ENCODE measurements at regions not wholly inside any gene's neighbourhood (a gene's known extent, or its start where the extent isn't known, plus 50 kb on each side); places are given as distances from the start of the nearest gene placed in this dataset.

DNA sequence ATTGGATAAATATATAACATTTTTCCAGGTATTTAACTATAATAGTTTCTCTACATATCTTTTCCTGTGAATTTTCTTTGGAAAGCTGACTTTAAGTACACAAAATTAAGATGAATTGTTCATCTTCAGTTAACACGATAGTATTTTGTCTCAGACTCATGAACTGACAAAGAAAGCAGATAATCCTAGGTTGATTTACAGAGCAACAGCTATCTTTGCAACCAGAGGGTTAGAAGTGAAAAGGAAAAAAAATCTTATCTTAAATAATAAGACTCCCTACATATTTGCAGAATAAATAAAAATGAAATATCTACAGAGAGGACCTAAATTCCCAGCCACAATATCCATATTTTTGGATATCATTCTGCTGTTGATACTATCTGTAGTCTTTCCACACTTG, 350.2 kb upstream of the GRM7 start:
- H3K36me3 ChIP-seq: no peaks in the 10 kb centered on the region
- no peaks in the 10 kb centered on the region for H3K4me1 ChIP-seq
- DNase-seq: no peak
- TF ChIP-seq, protein P1, sequence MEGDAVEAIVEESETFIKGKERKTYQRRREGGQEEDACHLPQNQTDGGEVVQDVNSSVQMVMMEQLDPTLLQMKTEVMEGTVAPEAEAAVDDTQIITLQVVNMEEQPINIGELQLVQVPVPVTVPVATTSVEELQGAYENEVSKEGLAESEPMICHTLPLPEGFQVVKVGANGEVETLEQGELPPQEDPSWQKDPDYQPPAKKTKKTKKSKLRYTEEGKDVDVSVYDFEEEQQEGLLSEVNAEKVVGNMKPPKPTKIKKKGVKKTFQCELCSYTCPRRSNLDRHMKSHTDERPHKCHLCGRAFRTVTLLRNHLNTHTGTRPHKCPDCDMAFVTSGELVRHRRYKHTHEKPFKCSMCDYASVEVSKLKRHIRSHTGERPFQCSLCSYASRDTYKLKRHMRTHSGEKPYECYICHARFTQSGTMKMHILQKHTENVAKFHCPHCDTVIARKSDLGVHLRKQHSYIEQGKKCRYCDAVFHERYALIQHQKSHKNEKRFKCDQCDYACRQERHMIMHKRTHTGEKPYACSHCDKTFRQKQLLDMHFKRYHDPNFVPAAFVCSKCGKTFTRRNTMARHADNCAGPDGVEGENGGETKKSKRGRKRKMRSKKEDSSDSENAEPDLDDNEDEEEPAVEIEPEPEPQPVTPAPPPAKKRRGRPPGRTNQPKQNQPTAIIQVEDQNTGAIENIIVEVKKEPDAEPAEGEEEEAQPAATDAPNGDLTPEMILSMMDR (IDR thresholded peaks at IDR 0.05): no peak
- intact Hi-C loops (cut with DNase I): no loop called here
- ATAC-seq: no peak
- H3K9me3 ChIP-seq: peaks cover 0 to 15% of the 10 kb centered on the region in 2 donors
- H3K27me3 ChIP-seq: no peaks in the 10 kb centered on the region
- no peak overlapping the region for H3K4me3 ChIP-seq
- no peak overlapping the region for H3K27ac ChIP-seq

DNA sequence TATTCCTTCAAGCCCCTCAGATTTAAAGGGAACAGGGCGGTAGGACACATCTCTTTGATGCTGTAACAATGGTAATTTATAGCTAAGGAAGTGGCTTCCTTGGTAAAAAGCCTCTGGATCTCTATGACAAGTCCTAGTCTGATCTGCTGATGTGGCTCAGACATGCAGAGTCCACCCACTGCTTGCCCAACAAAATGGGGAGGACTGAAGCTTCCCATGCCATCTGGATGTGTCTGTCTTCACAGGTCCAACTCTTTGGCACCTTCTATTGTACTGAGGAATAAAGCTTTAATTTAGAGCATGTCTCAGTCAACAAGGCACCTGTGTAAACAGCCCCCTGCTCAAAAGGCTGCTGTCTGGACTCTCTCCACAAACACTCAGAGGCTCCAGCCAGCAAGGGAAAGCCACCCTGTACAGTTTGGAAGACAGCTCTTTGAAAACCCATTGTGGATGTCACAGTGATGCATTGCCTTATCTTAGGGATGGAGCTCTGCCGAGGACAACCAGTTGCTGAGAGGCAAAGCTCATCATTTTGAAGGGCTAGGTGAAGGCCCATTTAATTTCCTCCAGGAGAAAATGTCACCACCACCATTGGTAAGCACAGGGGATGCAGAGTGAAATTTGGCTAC, 348.6 kb upstream of the GRM7 start:
- no peak overlapping the region for H3K27ac ChIP-seq
- peaks cover 0 to 14% of the 10 kb centered on the region in 2 donors for H3K9me3 ChIP-seq
- H3K27me3 ChIP-seq: no peaks in the 10 kb centered on the region
- intact Hi-C loops (cut with DNase I): no loop called here
- TF ChIP-seq, protein P1 (IDR thresholded peaks at IDR 0.05): no peak
- ATAC-seq (no peak), DNase-seq (no peak)
- no peaks in the 10 kb centered on the region for H3K4me1 ChIP-seq
- no peaks in the 10 kb centered on the region for H3K36me3 ChIP-seq
- no peak overlapping the region for H3K4me3 ChIP-seq

DNA sequence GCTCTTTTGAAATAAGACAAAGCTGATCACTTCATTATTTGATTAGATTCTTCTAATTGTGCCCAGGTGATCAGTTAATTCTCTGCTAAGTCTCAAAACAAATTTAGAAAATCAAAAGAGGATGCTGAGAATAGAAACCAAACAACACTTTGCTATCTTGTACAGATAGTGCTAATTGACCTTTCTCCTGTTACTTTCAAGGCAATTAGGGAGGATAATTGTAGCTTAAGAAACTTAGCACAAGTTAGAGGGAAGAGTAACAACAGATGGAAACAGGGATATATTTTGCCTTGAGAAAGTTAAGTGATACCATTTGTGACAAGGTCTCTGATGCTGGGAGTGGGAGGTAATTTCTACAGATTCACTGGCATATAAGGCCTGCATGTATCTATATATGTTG, 344.8 kb upstream of the GRM7 start:
- ATAC-seq: no peak
- H3K36me3 ChIP-seq: no peaks in the 10 kb centered on the region
- H3K9me3 ChIP-seq: peaks cover 0 to 7% of the 10 kb centered on the region in 2 donors
- H3K27ac ChIP-seq: no peak overlapping the region
- H3K27me3 ChIP-seq: no peaks in the 10 kb centered on the region
- TF ChIP-seq, protein P1 (IDR thresholded peaks at IDR 0.05): no peak
- intact Hi-C loops (cut with DNase I): no loop called here
- no peaks in the 10 kb centered on the region for H3K4me1 ChIP-seq
- H3K4me3 ChIP-seq: no peak overlapping the region
- DNase-seq: no peak

DNA sequence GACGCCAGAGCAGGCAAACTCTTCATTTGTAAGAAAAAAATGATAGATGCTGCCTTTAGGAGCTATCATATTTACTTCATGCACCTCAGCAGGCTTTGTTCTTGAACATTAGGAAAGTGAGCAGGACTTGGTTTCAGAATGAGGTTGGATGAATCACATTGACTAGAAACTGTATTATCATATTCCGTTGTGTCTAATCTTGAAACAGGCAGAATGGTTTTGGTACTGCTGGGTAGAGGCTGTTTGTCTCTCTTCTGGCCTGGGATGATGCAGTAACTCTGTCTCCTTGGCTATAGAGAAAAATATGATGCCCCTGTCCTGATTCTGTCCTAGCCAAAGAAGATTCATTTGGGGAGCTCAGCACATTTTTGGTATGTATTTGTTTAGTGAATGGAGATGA, 344.2 kb upstream of the GRM7 start:
- no peaks in the 10 kb centered on the region for H3K36me3 ChIP-seq
- no peak for DNase-seq
- H3K27me3 ChIP-seq: no peaks in the 10 kb centered on the region
- H3K4me3 ChIP-seq: no peak overlapping the region
- intact Hi-C loops (cut with DNase I): no loop called here
- peaks cover 0 to 7% of the 10 kb centered on the region in 2 donors for H3K9me3 ChIP-seq
- no peak for ATAC-seq
- H3K27ac ChIP-seq: no peak overlapping the region
- TF ChIP-seq, protein P1 (IDR thresholded peaks at IDR 0.05): no peak
- H3K4me1 ChIP-seq: no peaks in the 10 kb centered on the region

DNA sequence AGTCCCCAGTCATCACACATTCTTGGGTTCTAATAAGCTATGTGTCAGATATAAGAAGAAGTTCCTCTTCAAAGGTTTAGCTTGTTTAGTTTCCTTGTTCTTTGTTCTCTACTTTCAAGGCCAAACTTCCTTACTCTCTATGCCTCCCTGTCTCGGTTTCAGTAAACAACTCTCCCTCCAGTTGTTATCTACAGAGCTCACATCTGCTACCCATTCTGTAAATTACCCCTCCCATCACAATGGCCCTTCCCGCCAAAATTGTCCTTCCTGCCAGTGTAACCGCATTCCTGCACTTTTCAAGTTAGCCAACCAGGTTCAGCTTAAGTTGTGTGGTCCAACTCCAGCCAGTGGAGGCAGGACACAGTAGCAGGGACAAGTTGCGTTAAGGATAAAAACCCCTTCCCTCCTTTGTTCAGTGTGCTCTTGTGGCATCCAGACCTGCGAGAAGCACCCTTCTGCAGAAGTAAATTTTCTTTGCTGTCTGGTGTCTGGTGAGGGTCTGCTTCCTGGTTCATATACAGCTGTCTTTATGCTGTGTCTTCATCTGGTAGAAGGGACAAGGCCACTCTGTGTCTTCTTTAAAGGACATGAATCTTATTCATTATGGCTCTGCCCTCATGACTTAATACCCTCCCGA, 342.1 kb upstream of the GRM7 start:
- intact Hi-C loops (cut with DNase I): no loop called here
- Histone ChIP-seq H3K9me3 (peaks cover 0 to 7% of the 10 kb centered on the region in 2 donors), H3K36me3 (no peaks in the 10 kb centered on the region), H3K27ac (no peak overlapping the region), H3K4me3 (no peak overlapping the region), H3K4me1 (no peaks in the 10 kb centered on the region), H3K27me3 (no peaks in the 10 kb centered on the region)
- ATAC-seq (no peak), DNase-seq (no peak)
- TF ChIP-seq, protein P1 (IDR thresholded peaks at IDR 0.05): no peak
